ENCODE measurements at regions not wholly inside any gene's neighbourhood (a gene's known extent, or its start where the extent isn't known, plus 50 kb on each side); places are given as distances from the start of the nearest gene placed in this dataset.

- H3K9ac ChIP-seq (ENCODE audit: low read depth, low read length), result no peak overlapping the region
- H3K27ac ChIP-seq (ENCODE audit: low read length), result no peak overlapping the region
- H3K79me2 ChIP-seq (ENCODE audit: insufficient read depth, low read length), result no peaks in the 10 kb centered on the region
- no peak overlapping the region for H3K4me3 ChIP-seq (ENCODE audit: low read depth in 1 of 2, low read length in 2 of 2)
- no peaks in the 10 kb centered on the region for H3K27me3 ChIP-seq (ENCODE audit: insufficient read depth, low read length, poor library complexity)
- no peak overlapping the region for H3K4me2 ChIP-seq (ENCODE audit: insufficient read depth, low read length)
- no peaks in the 10 kb centered on the region for H3K36me3 ChIP-seq (ENCODE audit: insufficient read depth, low read length)
- H2AFZ ChIP-seq (ENCODE audit: low read depth, low read length), result no peak overlapping the region
- H3K4me1 ChIP-seq (ENCODE audit: insufficient read depth, low read length), result no peaks in the 10 kb centered on the region
- ATAC-seq (ENCODE audit: insufficient read depth, low read depth) (no peak), DNase-seq (no peak)
- no peak for TF ChIP-seq EZH2 (IDR thresholded peaks at IDR 0.05; ENCODE audit: borderline replicate concordance, low read depth, low read length, severe bottlenecking)
- TF ChIP-seq CTCF (IDR thresholded peaks at IDR 0.05; ENCODE audit: borderline replicate concordance, extremely low read depth, low read length, poor library complexity, severe bottlenecking), result no peak
- no peaks in the 10 kb centered on the region for H3K9me3 ChIP-seq (ENCODE audit: insufficient read depth, low read length, severe bottlenecking)
- no peaks in the 10 kb centered on the region for H4K20me1 ChIP-seq (ENCODE audit: insufficient read depth, low read length)
Observed at GRCh38 chr11:95606824-95607223, 182.8 kb downstream of the FAM76B start.

- H3K4me1 ChIP-seq (ENCODE audit: insufficient read depth, low read length), result no peaks in the 10 kb centered on the region
- TF ChIP-seq EZH2 (IDR thresholded peaks at IDR 0.05; ENCODE audit: borderline replicate concordance, low read depth, low read length, severe bottlenecking) (no peak), CTCF (IDR thresholded peaks at IDR 0.05; ENCODE audit: borderline replicate concordance, extremely low read depth, low read length, poor library complexity, severe bottlenecking) (no peak)
- H3K27ac ChIP-seq (ENCODE audit: low read length), result no peak overlapping the region
- H3K4me3 ChIP-seq (ENCODE audit: low read depth in 1 of 2, low read length in 2 of 2), result no peak overlapping the region
- no peak overlapping the region for H3K4me2 ChIP-seq (ENCODE audit: insufficient read depth, low read length)
- no peak for ATAC-seq (ENCODE audit: insufficient read depth, low read depth)
- H2AFZ ChIP-seq (ENCODE audit: low read depth, low read length), result no peak overlapping the region
- H3K9me3 ChIP-seq (ENCODE audit: insufficient read depth, low read length, severe bottlenecking), result no peaks in the 10 kb centered on the region
- no peaks in the 10 kb centered on the region for H3K27me3 ChIP-seq (ENCODE audit: insufficient read depth, low read length, poor library complexity)
- no peak overlapping the region for H3K9ac ChIP-seq (ENCODE audit: low read depth, low read length)
- no peaks in the 10 kb centered on the region for H3K79me2 ChIP-seq (ENCODE audit: insufficient read depth, low read length)
- H3K36me3 ChIP-seq (ENCODE audit: insufficient read depth, low read length), result no peaks in the 10 kb centered on the region
- no peaks in the 10 kb centered on the region for H4K20me1 ChIP-seq (ENCODE audit: insufficient read depth, low read length)
- DNase-seq, result no peak
Observed at GRCh38 chr11:95605271-95605940, 184.2 kb downstream of the FAM76B start.

- H3K4me1 ChIP-seq (ENCODE audit: insufficient read depth, low read length), result no peaks in the 10 kb centered on the region
- DNase-seq (no peak), ATAC-seq (ENCODE audit: insufficient read depth, low read depth) (no peak)
- no peak overlapping the region for H3K4me2 ChIP-seq (ENCODE audit: insufficient read depth, low read length)
- H3K9me3 ChIP-seq (ENCODE audit: insufficient read depth, low read length, severe bottlenecking), result no peaks in the 10 kb centered on the region
- no peak overlapping the region for H3K4me3 ChIP-seq (ENCODE audit: low read depth in 1 of 2, low read length in 2 of 2)
- no peak overlapping the region for H3K9ac ChIP-seq (ENCODE audit: low read depth, low read length)
- TF ChIP-seq EZH2 (IDR thresholded peaks at IDR 0.05; ENCODE audit: borderline replicate concordance, low read depth, low read length, severe bottlenecking) (no peak), CTCF (IDR thresholded peaks at IDR 0.05; ENCODE audit: borderline replicate concordance, extremely low read depth, low read length, poor library complexity, severe bottlenecking) (no peak)
- no peaks in the 10 kb centered on the region for H3K36me3 ChIP-seq (ENCODE audit: insufficient read depth, low read length)
- H3K79me2 ChIP-seq (ENCODE audit: insufficient read depth, low read length), result no peaks in the 10 kb centered on the region
- no peaks in the 10 kb centered on the region for H4K20me1 ChIP-seq (ENCODE audit: insufficient read depth, low read length)
- H2AFZ ChIP-seq (ENCODE audit: low read depth, low read length), result no peak overlapping the region
- no peaks in the 10 kb centered on the region for H3K27me3 ChIP-seq (ENCODE audit: insufficient read depth, low read length, poor library complexity)
- H3K27ac ChIP-seq (ENCODE audit: low read length), result no peak overlapping the region
Observed at GRCh38 chr11:95599959-95600586, 189.5 kb downstream of the FAM76B start.

All from DND-41 (cell line).